Osteoblast (primary cell): ENCODE measurements at regions not wholly inside any gene's neighbourhood (a gene's known extent, or its start where the extent isn't known, plus 50 kb on each side); places are given as distances from the start of the nearest gene placed in this dataset.

Experiments
- DNase-seq: peaks from one replicate; pipeline ENCODE4 v3.0.0; 2011; ENCODE audit warnings: low spot score, mixed read lengths; ENCODE audit not compliant: insufficient read length; ENCODE audit errors: missing footprints
- H2AFZ ChIP-seq: 2 replicates; pipeline ENCODE4 v1.6.0; 2011; ENCODE audit warnings: mild to moderate bottlenecking, low read length
- H3K27ac ChIP-seq: 2 replicates; pipeline ENCODE4 v1.5.1; 2011; ENCODE audit warnings: mild to moderate bottlenecking, low read depth, low read length, moderate library complexity
- H3K27me3 ChIP-seq: 2 replicates; pipeline ENCODE4 v1.6.0; 2012; ENCODE audit warnings: mild to moderate bottlenecking, control low read depth, inconsistent platforms, low read length, moderate library complexity; ENCODE audit not compliant: insufficient read depth
- H3K36me3 ChIP-seq: 2 replicates; pipeline ENCODE4 v1.5.1; 2011; ENCODE audit warnings: mild to moderate bottlenecking, low read length, control low read depth, moderate library complexity; ENCODE audit not compliant: insufficient read depth
- H3K4me1 ChIP-seq: 2 replicates; pipeline ENCODE4 v1.5.1; 2011; ENCODE audit warnings: mild to moderate bottlenecking, low read length, control low read depth, moderate library complexity; ENCODE audit not compliant: insufficient read depth
- H3K4me2 ChIP-seq: 2 replicates; pipeline ENCODE4 v1.6.0; 2011; ENCODE audit warnings: mild to moderate bottlenecking, low read length; ENCODE audit not compliant: insufficient read depth
- H3K4me3 ChIP-seq: fragments of 200-600 bp; sonication (generic); 3 replicates; pipeline ENCODE4 v1.5.1; 2012; ENCODE audit warnings: mild to moderate bottlenecking, low read length, inconsistent platforms; ENCODE audit not compliant: insufficient read depth
- H3K79me2 ChIP-seq: 2 replicates; pipeline ENCODE4 v1.6.0; 2012; ENCODE audit warnings: mild to moderate bottlenecking, low read length, control low read depth, inconsistent platforms; ENCODE audit not compliant: insufficient read depth
- H3K9me3 ChIP-seq: 2 replicates; pipeline ENCODE4 v1.5.1; 2011; ENCODE audit warnings: low read depth, low read length, control low read depth
- H4K20me1 ChIP-seq: 2 replicates; pipeline ENCODE4 v1.6.0; 2012; ENCODE audit warnings: mild to moderate bottlenecking, low read length, control low read depth; ENCODE audit not compliant: insufficient read depth
- CTCF ChIP-seq: IDR thresholded peaks from 2 replicates; pipeline ENCODE4 v1.5.1; 2011; ENCODE audit warnings: mild to moderate bottlenecking, low read depth, low read length, moderate library complexity; ENCODE audit errors: extremely low read depth

- H3K9me3 ChIP-seq, result no peaks in the 10 kb centered on the region
- H3K36me3 ChIP-seq, result no peaks in the 10 kb centered on the region
- H3K27ac ChIP-seq, result no peak overlapping the region
- peaks cover 21% of the 10 kb centered on the region for H3K4me1 ChIP-seq
- no peaks in the 10 kb centered on the region for H3K27me3 ChIP-seq
- H2AFZ ChIP-seq, result no peak overlapping the region
- no peak overlapping the region for H3K4me3 ChIP-seq
- no peak for TF ChIP-seq CTCF
- DNase-seq, result no peak
- H3K4me2 ChIP-seq, result no peak overlapping the region
- H4K20me1 ChIP-seq, result no peaks in the 10 kb centered on the region
- H3K79me2 ChIP-seq, result no peaks in the 10 kb centered on the region
Measured at GRCh38 chr6:12543953-12544352, 172.6 kb upstream of the PHACTR1 start.

- DNase-seq, result no peak
- no peaks in the 10 kb centered on the region for H3K9me3 ChIP-seq
- TF ChIP-seq CTCF, result no peak
- peaks cover 19% of the 10 kb centered on the region for H3K4me1 ChIP-seq
- no peak overlapping the region for H3K4me3 ChIP-seq
- no peaks in the 10 kb centered on the region for H3K79me2 ChIP-seq
- H3K4me2 ChIP-seq, result no peak overlapping the region
- H4K20me1 ChIP-seq, result no peaks in the 10 kb centered on the region
- no peaks in the 10 kb centered on the region for H3K27me3 ChIP-seq
- no peaks in the 10 kb centered on the region for H3K36me3 ChIP-seq
- peak overlapping the region; percentile 32 for H2AFZ ChIP-seq
- H3K27ac ChIP-seq, result no peak overlapping the region
Measured at GRCh38 chr6:12544821-12545565, 171.6 kb upstream of the PHACTR1 start.

GRCh38 chr6:12545619-12546409 lies 170.8 kb upstream of the PHACTR1 start:
- Histone ChIP-seq H3K79me2 (no peaks in the 10 kb centered on the region), H3K36me3 (no peaks in the 10 kb centered on the region), H3K4me1 (peaks cover 19% of the 10 kb centered on the region), H2AFZ (no peak overlapping the region), H3K9me3 (no peaks in the 10 kb centered on the region), H3K27me3 (no peaks in the 10 kb centered on the region), H4K20me1 (no peaks in the 10 kb centered on the region), H3K27ac (peak overlapping the region; percentile 55), H3K4me3 (no peak overlapping the region), H3K4me2 (peak overlapping the region; percentile 49)
- TF ChIP-seq CTCF, result no peak
- DNase-seq, result no peak

GRCh38 chr6:12546410-12547002 lies 170.1 kb upstream of the PHACTR1 start:
- Histone ChIP-seq H3K27ac (peak overlapping the region; percentile 55), H3K9me3 (no peaks in the 10 kb centered on the region), H3K36me3 (no peaks in the 10 kb centered on the region), H4K20me1 (no peaks in the 10 kb centered on the region), H3K4me3 (no peak overlapping the region), H2AFZ (no peak overlapping the region), H3K4me2 (peak overlapping the region; percentile 49), H3K79me2 (no peaks in the 10 kb centered on the region), H3K27me3 (no peaks in the 10 kb centered on the region), H3K4me1 (peaks cover 19% of the 10 kb centered on the region)
- no peak for DNase-seq
- TF ChIP-seq CTCF, result no peak
